GM13977 (cell line): ENCODE measurements at regions not wholly inside any gene's neighbourhood (a gene's known extent, or its start where the extent isn't known, plus 50 kb on each side); places are given as distances from the start of the nearest gene placed in this dataset.

ENCODE experiments used
- DNase-seq: peaks from one replicate; pipeline ENCODE4 v3.0.0; 2012; ENCODE audit warnings: low spot score
- in situ Hi-C: fragments of 300-500 bp; cut with MboI; formaldehyde crosslinking; loops from one replicate; pipeline ENCODE4 v1.12.0; 2022; ENCODE audit warnings: low sequenced_read_pairs, low pct_unique_long_range_greater_than_20kb, mixed read lengths, inconsistent platforms; ENCODE audit not compliant: unreplicated experiment
- TF ChIP-seq, protein P1 (sequence below): IDR thresholded peaks from 2 replicates; pipeline ENCODE4 v1.5.1; 2012; ENCODE audit warnings: mild to moderate bottlenecking, control low read depth; ENCODE audit not compliant: insufficient read depth; ENCODE audit errors: extremely low read depth, missing control alignments

DNA sequence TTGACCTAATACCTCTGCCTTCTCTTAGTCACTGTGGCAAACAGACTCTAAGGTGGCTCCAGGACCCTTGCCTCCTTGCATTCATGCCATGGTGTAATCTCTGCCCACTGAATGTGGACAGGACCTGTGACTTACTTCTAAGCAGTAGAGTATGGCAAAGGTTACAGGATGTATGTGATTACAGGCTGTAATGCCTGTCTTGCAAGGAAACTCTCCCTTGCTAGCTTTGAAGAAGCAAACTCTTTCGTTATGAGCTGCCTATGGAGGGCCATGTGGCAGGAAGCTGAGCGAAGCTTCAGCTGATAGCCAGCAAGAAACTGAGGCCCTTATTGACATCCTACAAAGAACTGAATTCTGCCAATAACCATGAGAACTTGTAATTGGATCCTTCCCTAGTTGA is 103.3 kb upstream of the HMHB1 start:
- TF ChIP-seq, protein P1, sequence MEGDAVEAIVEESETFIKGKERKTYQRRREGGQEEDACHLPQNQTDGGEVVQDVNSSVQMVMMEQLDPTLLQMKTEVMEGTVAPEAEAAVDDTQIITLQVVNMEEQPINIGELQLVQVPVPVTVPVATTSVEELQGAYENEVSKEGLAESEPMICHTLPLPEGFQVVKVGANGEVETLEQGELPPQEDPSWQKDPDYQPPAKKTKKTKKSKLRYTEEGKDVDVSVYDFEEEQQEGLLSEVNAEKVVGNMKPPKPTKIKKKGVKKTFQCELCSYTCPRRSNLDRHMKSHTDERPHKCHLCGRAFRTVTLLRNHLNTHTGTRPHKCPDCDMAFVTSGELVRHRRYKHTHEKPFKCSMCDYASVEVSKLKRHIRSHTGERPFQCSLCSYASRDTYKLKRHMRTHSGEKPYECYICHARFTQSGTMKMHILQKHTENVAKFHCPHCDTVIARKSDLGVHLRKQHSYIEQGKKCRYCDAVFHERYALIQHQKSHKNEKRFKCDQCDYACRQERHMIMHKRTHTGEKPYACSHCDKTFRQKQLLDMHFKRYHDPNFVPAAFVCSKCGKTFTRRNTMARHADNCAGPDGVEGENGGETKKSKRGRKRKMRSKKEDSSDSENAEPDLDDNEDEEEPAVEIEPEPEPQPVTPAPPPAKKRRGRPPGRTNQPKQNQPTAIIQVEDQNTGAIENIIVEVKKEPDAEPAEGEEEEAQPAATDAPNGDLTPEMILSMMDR = no peak
- in situ Hi-C loops = no loop called here

GRCh38 chr5:143707806-143708205 is 104.2 kb upstream of the HMHB1 start:
- in situ Hi-C loops = no loop called here
- DNase-seq = no peak
- TF ChIP-seq, protein P1 = no peak

More for the DNA sequence above, 103.3 kb upstream of the HMHB1 start:
- DNase-seq = no peak

GRCh38 chr5:143705381-143705780 is 106.6 kb upstream of the HMHB1 start:
- in situ Hi-C loops = no loop called here
- TF ChIP-seq, protein P1 = no peak
- no peak for DNase-seq

DNA sequence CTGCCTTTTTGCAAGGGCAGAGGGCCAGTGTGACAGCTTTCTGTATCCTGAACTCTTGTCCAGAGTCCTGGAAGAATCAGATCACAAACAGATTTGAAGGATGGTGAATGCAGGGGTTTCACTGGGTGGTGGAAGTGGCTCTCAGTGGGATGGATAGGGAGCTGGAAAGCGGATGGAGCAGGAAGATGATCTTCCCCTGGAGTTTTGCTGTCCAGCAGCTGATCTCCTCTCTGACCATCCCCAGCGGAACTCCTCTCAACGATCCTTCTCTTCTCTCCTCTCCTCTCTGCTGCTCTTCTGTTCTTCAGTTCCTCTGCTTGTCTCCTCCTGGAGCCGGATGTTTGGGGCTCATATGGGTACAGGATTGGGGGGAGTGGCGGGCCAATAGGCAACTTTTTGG is 108.3 kb upstream of the HMHB1 start:
- TF ChIP-seq, protein P1 = no peak
- in situ Hi-C loops = no loop called here
- no peak for DNase-seq

DNA sequence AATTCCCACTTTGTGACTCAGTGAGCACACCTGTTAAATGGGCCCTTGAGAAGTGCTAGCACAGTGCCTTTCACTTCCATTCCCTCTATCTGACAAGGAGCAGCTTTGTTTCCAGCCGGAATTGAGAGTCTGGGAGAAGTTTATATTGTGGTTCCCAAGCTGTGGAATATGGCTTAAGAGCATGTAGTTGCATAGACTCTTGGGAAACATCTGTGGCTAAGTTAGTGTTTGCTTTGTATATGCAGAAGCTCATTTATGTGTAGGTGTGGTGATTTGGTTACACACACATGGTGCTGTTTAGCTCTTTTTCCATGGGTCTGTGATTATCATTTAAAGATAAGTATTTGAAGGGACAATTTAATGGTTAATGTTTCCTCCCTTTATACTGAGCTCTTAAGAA is 110.5 kb upstream of the HMHB1 start:
- in situ Hi-C loops = no loop called here
- TF ChIP-seq, protein P1 = no peak
- DNase-seq = no peak

DNA sequence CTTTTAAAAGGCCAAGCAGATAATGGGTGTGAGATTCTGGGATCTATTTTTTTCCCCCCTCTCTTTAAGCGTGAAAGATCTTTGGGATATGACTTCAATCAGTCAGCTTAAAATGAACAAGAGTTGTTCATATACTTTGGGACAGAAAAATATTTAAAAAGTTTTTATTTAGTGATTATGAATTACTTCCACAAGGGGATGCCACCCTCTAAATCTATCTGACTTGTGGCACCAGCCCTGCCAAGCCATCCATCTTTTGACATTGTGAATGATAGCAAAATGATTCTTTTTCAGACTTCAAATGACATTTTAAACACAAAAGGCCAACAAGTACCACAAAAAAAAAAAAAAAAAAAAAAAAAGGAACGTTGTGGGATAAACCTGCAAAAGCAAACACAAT is 111.0 kb upstream of the HMHB1 start:
- in situ Hi-C loops = no loop called here
- DNase-seq = no peak
- TF ChIP-seq, protein P1 = no peak

GRCh38 chr5:143699121-143699520 is 112.8 kb upstream of the HMHB1 start:
- in situ Hi-C loops = no loop called here
- TF ChIP-seq, protein P1 = no peak
- no peak for DNase-seq
